ENCODE measurements at regions not wholly inside any gene's neighbourhood (a gene's known extent, or its start where the extent isn't known, plus 50 kb on each side); places are given as distances from the start of the nearest gene placed in this dataset.

- TF ChIP-seq SIN3A (IDR thresholded peaks at IDR 0.05; ENCODE audit: low read depth), result no peak
- TF ChIP-seq EZH2 (IDR thresholded peaks at IDR 0.05), result no peak
- no peak for TF ChIP-seq POLR2A (IDR thresholded peaks at IDR 0.05; ENCODE audit: borderline replicate concordance, extremely low read depth, insufficient read depth, insufficient read length)
- no peak for TF ChIP-seq EGR1 (IDR thresholded peaks at IDR 0.05; ENCODE audit: low read depth)
- TF ChIP-seq SP1 (IDR thresholded peaks at IDR 0.05; ENCODE audit: low read depth), result no peak
- TF ChIP-seq EZH2phosphoT487 (IDR thresholded peaks at IDR 0.05; ENCODE audit: borderline replicate concordance), result no peak
- no peak for TF ChIP-seq MAX (IDR thresholded peaks at IDR 0.05)
- no peak for TF ChIP-seq CTCF (IDR thresholded peaks at IDR 0.05 in 2 of 3, conservative IDR thresholded peaks at IDR 0.05 in 1 of 3; ENCODE audit: borderline replicate concordance in 1 of 3, insufficient read depth in 1 of 3, low read depth in 2 of 3, low read length in 2 of 3)
- TF ChIP-seq POLR2AphosphoS5 (IDR thresholded peaks at IDR 0.05; ENCODE audit: low read depth, low read length), result no peak
- TF ChIP-seq JUND (IDR thresholded peaks at IDR 0.05), result no peak
- no peak for TF ChIP-seq REST (IDR thresholded peaks at IDR 0.05; ENCODE audit: low read depth)
- TF ChIP-seq TCF7L2 (IDR thresholded peaks at IDR 0.05; ENCODE audit: borderline replicate concordance, extremely low read depth, insufficient read depth, insufficient read length), result no peak
- TF ChIP-seq ZNF274 (IDR thresholded peaks at IDR 0.05; ENCODE audit: low read depth, low read length), result no peak
Measured at GRCh38 chr18:27662949-27663348, 477.8 kb upstream of the CHST9 start.

Measured in HCT116 (cell line).